Fibroblast of skin of right biceps (primary cell): ENCODE measurements at regions not wholly inside any gene's neighbourhood (a gene's known extent, or its start where the extent isn't known, plus 50 kb on each side); places are given as distances from the start of the nearest gene placed in this dataset.
"Not testable (repeated sequence)": the region's sequence is repeated elsewhere in the genome, so short reads cannot be mapped to it uniquely, and the experiment has no call there.

Experiments
- DNase-seq: peaks from one replicate; pipeline ENCODE4 v3.0.0-alpha.2; 2013

- DNase-seq = peak; percentile 33
Observed at GRCh38 chr12:8282181-8282580, 54.8 kb upstream of the FAM90A1 start.

- not testable (repeated sequence) for DNase-seq
Observed at GRCh38 chr12:8285681-8286080, 58.3 kb upstream of the FAM90A1 start.

DNA sequence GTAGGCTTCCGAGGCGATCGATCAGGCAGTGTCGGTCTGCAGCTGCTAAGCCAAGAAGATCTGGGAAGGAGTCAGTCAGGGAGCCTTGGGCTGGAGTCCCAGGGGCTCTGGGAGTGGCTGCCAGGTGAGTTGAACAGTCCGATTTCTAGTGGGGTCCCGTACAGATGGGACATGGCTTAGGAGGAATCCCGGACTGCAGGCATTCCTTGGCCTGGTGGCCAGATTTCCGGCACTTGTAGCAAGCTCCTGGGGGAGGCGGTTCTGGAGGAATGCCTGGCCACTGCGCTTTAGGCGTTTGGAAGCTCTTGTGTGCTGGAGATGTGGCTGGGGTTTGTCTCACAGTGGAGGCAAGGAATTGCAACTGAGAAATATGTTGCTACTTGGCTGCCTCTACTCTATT is 64.3 kb upstream of the FAM90A1 start:
- not testable (repeated sequence) for DNase-seq

DNA sequence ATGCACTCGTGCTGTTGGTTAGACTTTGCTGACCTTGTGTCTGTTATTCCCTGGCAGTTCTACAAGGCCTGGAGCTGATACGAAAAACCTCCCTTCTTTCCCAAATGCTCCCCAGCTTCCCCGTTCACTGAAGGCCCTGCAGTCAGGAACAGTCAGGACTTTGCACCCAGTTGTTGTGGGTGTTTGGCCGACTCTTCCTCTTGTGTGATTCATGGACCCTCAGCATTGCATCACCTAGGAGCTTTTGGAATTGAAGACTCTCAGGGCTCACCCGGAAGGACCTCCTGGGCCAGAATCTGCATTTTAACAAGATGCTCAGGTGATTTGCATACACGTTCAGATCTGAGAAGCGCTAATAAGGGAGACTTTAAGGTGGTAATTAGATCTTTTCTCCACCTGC is 67.2 kb upstream of the FAM90A1 start:
- DNase-seq = not testable (repeated sequence)

DNA sequence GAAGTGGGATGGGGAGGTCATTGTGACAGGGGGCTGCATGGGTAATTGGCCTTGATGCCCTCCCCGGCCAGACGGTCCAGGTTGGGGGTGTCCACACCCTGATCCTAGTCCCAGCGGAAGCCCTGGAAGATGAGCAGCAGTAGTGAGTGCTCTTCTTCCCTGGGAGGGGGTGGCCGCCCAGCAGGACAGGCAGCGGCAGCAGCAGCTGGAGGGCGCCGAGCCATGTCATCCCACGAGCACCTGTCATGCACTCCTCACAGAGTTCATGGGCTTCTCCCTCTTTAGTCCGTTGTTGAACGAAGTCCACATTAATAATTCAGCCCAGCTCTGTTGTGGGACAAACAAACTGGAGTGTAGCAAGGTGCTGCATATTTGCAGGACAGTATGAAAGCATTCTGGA is 81.2 kb upstream of the FAM90A1 start:
- DNase-seq = not testable (repeated sequence)

DNA sequence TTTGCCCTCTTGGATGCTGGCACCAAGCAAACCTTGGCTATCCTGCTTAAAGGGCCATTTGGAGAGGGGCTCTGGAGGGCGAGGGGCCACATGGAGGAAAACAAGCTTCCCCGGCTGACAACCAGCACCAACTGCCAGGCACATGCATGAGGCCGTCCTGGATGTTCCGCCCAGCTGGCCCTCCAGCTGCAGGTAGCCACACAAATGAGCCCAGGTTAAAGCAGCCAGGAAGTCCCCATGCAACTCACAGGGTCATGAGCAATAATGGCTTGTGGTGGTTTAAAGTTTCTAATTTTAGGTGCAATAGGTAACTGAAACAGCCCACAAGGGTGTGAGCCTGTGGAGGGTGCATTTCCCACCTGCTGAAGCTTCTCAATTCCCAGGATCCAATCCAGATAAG is 88.6 kb upstream of the FAM90A1 start:
- not testable (repeated sequence) for DNase-seq

DNA sequence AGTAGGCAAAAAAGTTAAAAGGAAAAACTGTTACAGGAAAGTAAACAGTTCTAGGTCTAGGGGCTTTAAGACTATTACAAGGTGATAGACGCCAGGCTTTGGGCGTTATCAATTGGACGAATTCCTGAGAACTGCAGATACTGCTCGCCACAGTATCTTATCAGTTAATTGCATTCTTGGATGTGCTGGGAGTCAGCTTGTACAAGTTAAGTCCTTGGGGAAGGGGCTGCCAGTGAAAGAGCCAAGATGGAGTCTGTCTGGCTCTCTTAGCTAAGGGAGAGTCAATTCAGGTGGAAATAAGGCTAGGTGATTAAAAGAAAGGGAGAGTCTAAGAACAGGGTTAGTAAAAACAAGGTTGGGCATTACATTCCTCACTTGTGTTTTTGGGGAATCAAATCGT is 90.3 kb upstream of the FAM90A1 start:
- DNase-seq = not testable (repeated sequence)

DNA sequence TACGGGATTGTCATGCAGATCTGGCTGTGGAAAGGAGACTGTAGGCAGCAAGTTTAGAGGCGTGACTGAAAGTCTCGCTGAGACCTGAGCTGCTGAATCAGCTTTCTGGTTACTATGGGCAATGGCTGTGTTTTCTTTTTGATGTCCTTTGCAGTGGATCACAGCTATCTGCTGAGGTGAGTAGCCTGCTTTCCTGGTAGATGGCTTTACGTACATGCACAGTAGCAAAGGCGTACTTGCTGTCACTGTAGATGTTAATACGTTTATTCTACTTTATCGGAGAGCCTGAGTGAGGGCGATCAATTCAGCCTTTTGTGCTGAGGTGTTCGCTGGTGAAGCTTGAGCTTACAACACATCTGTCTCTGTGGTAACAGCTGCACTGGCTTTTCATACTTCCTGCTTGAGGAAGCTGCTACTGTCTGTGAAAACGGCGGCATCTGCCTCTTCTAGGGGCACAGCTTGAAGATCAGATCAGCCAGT is 92.9 kb upstream of the FAM90A1 start:
- DNase-seq = peak; percentile 8

- DNase-seq = not testable (repeated sequence)
Observed at GRCh38 chr12:8320791-8321370, 93.5 kb upstream of the FAM90A1 start.

DNA sequence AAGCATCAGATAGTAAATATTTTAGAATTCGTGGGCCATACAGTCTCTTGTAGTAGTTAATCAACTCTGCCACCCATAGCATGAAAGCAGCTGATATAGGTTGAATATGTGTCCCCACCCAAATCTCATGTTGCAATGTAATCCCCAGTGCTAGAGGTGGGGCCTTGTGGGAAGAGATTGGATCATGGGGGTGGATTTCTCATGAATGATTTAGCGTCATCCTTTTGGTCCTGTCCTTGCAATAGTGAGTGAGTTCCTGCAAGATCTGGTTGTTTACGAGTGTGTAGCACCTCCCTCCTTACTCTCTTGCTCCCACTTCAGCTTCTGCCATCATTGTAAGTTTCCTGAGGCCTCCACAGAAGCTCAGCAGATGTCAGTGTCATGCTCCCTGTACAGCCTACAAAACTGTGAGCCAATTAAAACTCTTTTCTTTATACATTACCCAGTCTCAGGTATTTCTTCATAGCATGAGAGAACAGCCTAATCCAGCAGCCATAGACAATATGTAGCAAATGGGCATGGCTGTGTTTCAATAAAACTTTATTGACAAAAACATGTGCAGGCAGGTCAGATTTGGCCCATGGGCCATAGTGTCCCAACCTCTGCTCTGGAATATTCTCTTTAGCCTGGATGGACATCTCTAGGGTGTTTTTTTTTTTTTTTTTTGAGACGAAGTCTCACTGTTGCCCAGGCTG is 97.9 kb upstream of the FAM90A1 start:
- not testable (repeated sequence) for DNase-seq

GRCh38 chr12:8328835-8329234 is 101.4 kb upstream of the FAM90A1 start:
- not testable (repeated sequence) for DNase-seq

DNA sequence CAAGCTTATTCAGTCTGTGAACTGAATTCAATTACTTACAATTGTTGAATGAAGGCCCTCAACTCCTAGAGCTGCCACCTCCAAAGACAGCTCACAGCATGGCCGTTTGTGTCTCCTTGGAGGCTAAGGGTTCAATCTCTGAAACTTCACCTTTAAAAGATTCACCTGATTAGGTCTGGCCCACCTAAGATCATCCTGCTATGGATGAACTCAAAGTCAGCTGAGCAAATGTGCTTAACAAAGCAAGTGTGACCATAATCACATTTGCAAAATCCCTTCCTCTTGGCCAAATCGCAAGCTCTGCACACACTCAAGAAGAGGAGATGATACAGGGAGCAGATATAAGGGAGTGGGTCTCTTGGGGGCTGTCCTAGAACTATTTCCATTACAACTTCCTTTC is 105.0 kb upstream of the FAM90A1 start:
- not testable (repeated sequence) for DNase-seq

DNA sequence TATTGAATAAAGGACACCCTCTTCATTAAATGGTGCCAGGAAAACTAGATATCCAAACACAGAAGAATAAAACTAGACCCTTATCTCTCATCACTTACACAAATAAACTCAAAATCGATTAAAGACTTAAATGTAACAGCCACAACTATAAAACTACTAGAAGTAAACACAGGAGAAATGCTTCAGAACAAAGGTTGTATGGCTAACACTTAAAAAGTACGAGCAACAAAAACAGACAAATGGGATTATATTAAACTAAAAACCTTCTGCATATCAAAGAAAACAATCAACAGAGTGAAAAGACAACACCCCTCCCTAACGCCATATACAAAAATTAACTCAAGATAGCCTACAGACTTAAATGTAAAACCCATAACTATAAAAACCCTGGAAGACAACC is 104.7 kb upstream of the CLEC6A start:
- not testable (repeated sequence) for DNase-seq

DNA sequence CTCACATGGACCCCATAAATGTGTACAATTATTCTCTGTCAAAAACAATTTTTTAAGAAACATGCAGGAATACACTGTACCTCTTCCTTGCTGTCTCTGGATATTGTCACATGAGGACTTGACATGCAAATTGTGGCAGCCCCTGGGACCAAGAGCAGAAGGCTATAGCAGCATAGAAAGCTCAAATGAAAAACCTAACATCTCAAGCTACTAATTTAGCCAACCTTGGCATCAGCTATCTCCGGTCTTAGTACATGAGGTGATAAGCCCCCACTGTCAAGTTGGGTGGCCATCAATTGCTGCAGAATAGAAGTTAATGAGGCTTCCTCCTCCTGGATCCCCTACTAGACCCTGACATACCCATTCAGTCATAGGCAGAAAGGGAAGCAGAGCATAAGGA is 101.0 kb upstream of the CLEC6A start:
- not testable (repeated sequence) for DNase-seq

DNA sequence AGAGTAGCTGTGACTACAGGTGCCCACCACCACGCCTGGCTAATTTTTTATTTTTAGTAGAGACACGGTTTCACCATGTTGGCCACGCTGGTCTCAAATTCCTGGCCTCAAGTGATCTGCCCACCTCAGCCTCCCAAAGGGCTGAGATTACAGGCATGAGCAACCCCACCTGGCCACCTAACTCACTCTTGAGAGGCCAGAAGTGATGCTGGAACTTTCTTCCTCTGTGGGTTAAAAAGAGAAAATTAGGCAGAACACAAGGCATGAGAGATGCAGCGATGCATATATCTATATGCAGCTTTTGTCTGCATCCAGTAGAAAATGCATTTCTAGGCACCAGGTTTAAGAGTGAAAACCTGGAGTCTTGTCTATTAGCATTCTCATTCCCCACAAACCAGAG is 100.2 kb upstream of the CLEC6A start:
- not testable (repeated sequence) for DNase-seq

DNA sequence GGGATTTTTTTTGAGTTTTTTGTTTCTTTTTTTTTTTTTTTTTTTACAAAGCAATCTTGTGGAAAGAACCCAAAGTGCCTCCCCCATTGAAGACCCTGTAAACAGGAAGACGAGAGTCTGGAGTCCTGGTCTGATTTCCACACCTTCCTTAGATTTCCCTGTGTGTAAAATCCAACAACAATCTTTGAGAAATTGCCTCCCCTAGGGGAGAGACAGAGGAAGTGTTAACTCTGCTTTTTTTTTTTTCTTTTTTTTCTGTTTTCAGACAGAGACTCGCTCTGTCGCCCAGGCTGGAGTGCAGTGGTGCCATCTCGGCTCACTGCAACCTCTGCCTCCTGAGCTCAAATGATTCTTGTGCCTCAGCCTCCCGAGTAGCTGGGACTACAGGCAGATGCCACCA is 82.0 kb upstream of the CLEC6A start:
- peak; percentile 10 for DNase-seq

GRCh38 chr12:8375122-8375521 is 80.6 kb upstream of the CLEC6A start:
- DNase-seq = not testable (repeated sequence)

DNA sequence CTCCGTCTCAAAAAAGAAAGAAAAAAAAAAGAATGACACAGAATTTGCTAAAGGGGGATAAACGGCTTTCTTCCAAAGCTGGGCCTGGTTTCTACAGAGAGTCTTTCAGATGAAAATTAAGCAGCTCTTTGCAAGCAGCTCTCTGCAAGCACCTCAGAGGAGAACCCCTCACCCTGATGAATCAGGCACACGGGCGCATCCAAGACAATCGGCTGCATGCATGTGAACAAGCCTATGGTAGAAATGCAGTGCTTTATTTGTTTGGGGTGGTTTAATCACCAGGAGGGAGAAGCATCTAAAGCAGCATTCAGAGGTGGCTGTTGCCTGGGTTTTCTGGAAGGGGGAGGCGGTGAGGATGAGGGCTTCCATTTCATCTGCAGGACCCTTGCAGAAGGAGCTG is 78.0 kb upstream of the CLEC6A start:
- DNase-seq = not testable (repeated sequence)

- DNase-seq = not testable (repeated sequence)
Observed at GRCh38 chr12:8382556-8382955, 73.2 kb upstream of the CLEC6A start.

DNA sequence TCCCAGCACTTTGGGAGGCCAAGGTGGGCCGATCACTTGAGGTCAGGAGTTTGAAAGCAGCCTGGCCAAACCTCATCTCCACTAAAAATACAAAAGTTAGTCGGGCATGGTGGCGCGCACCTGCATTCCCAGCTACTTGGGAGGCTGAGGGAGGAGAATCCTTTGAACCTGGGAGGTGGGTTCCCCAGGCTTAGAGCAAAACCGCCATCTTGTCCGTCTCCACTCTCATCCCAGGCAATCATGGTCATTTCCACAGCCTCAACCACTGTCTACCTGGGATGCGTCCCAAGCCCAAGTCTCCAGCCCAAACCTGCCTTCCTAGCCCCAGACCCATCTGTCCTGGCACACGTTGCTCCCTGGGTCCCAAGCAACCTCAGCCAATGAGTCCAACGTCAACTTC is 71.1 kb upstream of the CLEC6A start:
- DNase-seq = not testable (repeated sequence)

- DNase-seq = not testable (repeated sequence)
Observed at GRCh38 chr12:8385431-8385830, 70.3 kb upstream of the CLEC6A start.

DNA sequence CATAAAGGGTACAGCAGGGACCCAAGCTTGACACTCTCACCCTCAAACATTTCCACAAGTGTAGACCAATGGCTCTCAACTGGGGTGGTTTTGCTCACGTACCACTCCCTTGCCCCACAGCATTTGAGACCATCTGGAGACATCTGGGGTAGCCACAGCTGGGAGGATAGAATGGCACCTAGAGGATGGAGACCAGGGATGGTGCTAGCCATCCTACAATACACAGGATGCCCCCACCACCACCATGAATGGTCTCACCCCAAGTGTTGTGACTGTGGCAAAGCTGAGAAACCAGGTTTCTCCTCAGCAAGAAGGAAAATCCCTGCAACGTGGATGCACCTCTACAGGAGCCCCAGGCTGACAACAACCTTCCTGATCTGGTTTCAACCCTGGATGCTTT is 69.1 kb upstream of the CLEC6A start:
- not testable (repeated sequence) for DNase-seq

GRCh38 chr12:8389296-8389695 is 66.5 kb upstream of the CLEC6A start:
- not testable (repeated sequence) for DNase-seq

- DNase-seq = peak; percentile 16
Observed at GRCh38 chr12:8390001-8390777, 65.6 kb upstream of the CLEC6A start.
